GM12892 (cell line): ENCODE measurements at regions not wholly inside any gene's neighbourhood (a gene's known extent, or its start where the extent isn't known, plus 50 kb on each side); places are given as distances from the start of the nearest gene placed in this dataset.
A peak's percentile ranks its signal among the peaks of the same experiment; 100 is the strongest.

Experiments used
- DNase-seq: peaks from one replicate; pipeline ENCODE4 v3.0.0; 2011; ENCODE audit not compliant: insufficient read length
- FAIRE-seq: peaks from 2 replicates; lab custom pipeline; 2011; peaks lifted over from hg19 to GRCh38; lab: Jason Lieb, UNC
- POLR2A ChIP-seq: IDR thresholded peaks from 2 replicates; pipeline ENCODE4 v1.6.1; 2011; ENCODE audit warnings: low read depth, low read length, control low read depth
- POLR2AphosphoS5 ChIP-seq: IDR thresholded peaks from 2 replicates; pipeline ENCODE4 v1.6.1; 2011; ENCODE audit warnings: low read depth, low read length, control low read depth
- TAF1 ChIP-seq: IDR thresholded peaks from 2 replicates; pipeline ENCODE4 v1.6.1; 2011; ENCODE audit warnings: low read depth, mild to moderate bottlenecking, control low read depth, low read length, borderline replicate concordance

DNA sequence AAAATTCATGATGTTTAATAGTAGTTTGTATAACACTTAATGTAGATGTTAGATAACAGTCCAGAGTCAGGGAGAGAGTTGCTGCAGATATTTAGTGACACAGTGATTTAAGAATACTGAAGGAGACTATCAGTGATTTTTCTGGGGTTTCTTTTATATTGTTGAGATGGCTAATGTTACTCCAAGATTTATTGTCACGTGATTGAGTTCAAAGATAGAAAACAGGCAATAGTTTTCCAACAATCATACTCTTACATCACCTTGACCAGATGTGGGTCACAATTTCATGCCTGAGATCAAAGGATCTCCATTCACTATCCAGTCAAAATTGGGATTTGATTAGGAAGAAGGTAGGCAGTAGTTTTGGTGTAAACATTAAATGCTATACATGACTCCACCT lies 580.0 kb upstream of the ARRDC3 start:
- no peak for TF ChIP-seq TAF1
- TF ChIP-seq POLR2A = no peak
- TF ChIP-seq POLR2AphosphoS5 = no peak
- FAIRE-seq = no peak
- DNase-seq = no peak

DNA sequence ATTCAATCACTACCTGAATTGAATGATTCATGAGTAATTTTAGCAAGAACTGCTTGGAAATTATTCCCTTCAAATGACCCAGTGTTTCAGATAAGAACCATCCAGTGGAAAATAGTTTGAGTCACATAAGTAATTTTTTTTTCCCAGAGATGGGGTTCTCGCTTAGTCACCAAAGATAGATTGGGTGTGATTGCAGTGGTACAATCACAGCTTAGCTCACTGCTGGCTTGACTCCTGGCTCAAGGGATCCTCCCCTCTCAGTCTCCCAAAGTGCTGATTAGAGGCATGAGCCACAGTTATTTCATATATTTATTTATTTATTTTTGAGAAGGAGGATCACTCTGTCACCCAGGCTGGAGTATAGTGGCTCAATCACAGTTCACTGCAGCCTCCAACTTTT lies 574.5 kb upstream of the ARRDC3 start:
- no peak for DNase-seq
- FAIRE-seq = no peak
- TF ChIP-seq POLR2A (no peak), TAF1 (no peak), POLR2AphosphoS5 (no peak)

DNA sequence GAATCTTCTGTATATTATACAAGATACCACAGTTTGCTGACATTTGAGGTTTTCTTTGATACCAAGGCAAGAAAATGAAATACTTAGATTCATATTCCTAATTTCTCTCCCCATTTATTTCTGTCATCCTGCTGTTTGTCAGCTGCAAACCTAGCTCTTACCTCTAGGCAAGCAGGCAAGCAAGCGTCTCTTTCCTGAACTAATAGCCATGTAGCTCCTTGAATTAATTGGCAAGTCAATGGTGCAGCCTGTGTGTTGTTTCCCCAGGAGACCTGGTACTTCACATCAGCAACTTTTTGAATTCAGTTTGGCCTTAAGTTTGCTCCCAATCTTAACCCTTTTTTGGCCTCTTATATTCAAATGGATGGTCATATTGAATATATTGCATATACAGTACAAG lies 573.6 kb upstream of the ARRDC3 start:
- DNase-seq = no peak
- no peak for TF ChIP-seq POLR2A
- no peak for TF ChIP-seq TAF1
- TF ChIP-seq POLR2AphosphoS5 = no peak
- no peak for FAIRE-seq

DNA sequence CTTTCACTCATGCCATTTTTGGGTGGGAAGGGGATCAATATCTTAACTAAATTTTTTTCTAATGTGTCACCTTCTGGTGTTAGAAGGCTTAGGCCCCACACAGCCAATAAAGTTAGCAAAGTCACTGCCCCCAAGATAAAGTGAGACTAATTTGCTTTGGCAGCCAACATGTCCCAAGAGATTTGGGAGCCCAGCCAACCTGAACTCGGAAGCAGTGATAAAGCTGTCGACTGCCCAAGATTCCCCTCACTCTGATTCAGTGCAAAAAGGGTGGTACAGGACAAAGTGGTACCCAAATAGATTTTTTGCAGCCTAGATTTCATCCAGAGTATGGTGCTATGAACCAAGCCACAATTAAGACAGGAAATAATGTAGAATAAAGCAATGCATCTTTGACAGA lies 572.5 kb upstream of the ARRDC3 start:
- DNase-seq (no peak), FAIRE-seq (no peak)
- TF ChIP-seq POLR2AphosphoS5 (no peak), TAF1 (no peak), POLR2A (no peak)

DNA sequence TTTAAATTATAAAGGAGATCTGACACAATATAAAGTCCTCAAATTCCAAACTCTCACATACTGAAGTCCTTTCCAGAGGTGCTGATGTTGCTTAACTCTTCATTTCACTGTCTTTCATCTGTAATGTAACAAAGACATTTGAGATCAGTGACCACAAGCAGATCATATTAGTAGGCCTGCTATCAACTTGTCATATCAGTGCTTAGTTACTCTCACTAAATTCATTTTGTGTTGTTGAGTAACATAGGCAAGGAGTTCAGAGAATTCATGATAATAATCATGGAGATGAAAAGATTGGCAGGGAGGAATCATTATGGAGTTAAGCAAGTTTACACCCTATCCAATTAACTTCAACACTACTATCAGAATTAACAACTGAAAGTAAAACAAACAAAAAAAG lies 571.0 kb upstream of the ARRDC3 start:
- TF ChIP-seq POLR2AphosphoS5 (no peak), POLR2A (no peak), TAF1 (no peak)
- no peak for FAIRE-seq
- no peak for DNase-seq

DNA sequence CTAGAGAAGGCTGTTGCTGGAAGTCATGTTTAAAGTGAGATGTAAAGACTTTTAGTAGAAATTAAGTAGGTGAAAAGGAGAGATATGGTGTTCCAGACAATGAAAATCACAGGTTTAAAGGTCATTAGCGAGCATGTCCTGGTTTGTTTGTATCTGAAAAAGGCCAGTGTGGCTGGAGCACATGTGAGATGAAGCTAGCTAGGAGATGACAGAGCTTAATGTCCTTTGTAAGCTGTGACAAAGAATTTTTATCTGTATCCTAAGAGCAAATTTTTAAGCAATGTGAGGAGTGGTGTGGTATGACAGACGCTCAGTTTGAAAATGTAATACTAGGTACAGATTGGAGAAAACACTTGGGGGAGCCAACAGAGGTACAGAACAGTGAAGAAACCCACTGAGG lies 567.2 kb upstream of the ARRDC3 start:
- FAIRE-seq (no peak), DNase-seq (no peak)
- no peak for TF ChIP-seq TAF1
- no peak for TF ChIP-seq POLR2AphosphoS5
- no peak for TF ChIP-seq POLR2A

DNA sequence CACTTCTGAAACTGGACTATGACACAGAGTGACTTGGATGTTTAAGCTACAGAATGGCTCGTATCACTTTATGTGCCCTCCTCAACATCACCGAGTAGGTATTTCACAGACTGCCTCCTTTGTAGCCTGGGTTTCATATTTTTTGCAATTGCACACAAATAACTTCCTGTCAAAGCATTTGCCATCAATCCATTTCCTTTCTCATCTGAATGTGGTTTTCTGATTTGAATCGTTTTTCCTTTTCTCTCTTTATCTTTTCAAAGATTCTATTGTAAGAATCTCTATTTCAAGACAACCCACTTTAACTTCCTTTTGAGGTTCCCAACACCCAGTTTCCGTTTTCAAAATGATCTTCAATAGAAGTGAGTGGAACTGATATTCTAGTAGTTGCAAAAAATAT lies 563.8 kb upstream of the ARRDC3 start:
- DNase-seq (no peak), FAIRE-seq (no peak)
- TF ChIP-seq POLR2AphosphoS5 (no peak), TAF1 (no peak), POLR2A (no peak)

DNA sequence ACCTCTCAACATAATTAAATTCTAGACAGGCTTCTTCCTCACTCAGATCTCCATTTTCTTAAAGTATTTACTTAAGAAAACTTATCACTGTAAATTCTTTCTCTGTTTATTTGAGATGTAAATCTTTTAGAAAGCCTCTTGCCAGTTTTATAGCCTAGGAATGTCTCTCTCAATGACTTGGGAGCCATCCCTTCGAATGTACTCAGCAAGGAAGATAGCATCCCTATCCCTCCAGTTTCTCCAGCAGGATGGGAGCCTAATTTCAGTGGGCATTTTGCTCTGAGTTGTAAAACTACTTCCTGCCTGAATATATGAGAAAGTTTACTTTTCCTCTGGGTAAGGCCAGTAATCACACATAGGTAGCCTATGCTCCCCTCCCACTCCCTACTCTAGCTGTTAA lies 558.5 kb upstream of the ARRDC3 start:
- no peak for DNase-seq
- no peak for FAIRE-seq
- TF ChIP-seq POLR2A = no peak
- no peak for TF ChIP-seq TAF1
- TF ChIP-seq POLR2AphosphoS5 = no peak

DNA sequence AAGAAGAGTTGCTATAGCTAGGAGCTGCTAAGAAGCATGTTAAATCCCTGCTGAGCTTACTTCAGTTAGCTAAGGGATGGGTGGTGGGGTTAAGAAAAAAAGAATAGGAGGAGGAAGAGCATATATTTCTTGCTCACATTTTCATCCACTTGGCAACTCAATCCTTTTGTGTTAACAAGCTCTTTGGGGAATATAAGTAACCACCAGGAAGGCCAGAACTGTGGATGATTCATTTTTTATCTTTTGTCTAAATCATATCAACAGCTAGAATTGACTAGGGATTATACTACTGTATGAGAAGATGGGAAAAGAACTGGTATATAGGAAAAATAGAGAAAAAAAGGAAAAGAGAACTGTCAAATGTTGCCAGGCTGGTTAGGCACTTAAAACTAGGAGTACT lies 555.3 kb upstream of the ARRDC3 start:
- DNase-seq (no peak), FAIRE-seq (no peak)
- no peak for TF ChIP-seq POLR2AphosphoS5
- no peak for TF ChIP-seq TAF1
- no peak for TF ChIP-seq POLR2A

DNA sequence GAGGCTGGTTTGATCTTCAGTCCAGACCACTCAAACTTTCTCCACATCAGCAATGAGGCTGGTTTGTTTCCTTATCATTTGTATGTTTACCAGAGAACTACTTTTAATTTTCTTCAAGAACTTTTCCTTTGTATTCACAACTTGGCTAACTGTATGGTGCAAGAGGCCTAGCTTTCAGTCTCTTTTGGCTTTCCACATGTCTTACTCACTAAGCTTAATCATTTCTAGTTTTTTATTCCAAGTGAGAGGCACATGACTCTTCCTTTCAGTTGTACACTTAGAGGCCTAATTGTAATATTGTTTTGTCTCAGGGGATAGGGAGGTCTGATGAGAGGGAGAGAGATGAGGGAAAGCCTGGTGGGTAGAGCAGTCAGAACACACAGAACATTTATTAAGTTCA lies 554.0 kb upstream of the ARRDC3 start:
- TF ChIP-seq TAF1 = no peak
- no peak for TF ChIP-seq POLR2A
- no peak for TF ChIP-seq POLR2AphosphoS5
- no peak for FAIRE-seq

DNA sequence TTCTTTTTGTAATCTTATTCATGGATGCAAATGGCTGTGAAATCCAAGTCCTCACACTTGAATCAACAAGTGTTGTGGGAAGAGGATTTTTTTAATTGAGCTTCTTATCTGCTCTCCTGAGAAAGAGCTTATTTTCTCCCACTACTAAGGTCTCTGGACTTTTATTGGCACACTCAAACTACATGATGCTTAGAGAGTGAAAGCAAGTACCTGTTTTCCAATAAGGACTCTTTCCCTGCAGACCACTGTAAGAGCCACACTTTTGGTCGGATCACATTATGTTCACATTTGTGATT lies 546.4 kb upstream of the ARRDC3 start:
- TF ChIP-seq TAF1 (no peak), POLR2AphosphoS5 (no peak), POLR2A (no peak)
- no peak for FAIRE-seq
- no peak for DNase-seq

More for the DNA sequence above, 554.0 kb upstream of the ARRDC3 start:
- DNase-seq = no peak

DNA sequence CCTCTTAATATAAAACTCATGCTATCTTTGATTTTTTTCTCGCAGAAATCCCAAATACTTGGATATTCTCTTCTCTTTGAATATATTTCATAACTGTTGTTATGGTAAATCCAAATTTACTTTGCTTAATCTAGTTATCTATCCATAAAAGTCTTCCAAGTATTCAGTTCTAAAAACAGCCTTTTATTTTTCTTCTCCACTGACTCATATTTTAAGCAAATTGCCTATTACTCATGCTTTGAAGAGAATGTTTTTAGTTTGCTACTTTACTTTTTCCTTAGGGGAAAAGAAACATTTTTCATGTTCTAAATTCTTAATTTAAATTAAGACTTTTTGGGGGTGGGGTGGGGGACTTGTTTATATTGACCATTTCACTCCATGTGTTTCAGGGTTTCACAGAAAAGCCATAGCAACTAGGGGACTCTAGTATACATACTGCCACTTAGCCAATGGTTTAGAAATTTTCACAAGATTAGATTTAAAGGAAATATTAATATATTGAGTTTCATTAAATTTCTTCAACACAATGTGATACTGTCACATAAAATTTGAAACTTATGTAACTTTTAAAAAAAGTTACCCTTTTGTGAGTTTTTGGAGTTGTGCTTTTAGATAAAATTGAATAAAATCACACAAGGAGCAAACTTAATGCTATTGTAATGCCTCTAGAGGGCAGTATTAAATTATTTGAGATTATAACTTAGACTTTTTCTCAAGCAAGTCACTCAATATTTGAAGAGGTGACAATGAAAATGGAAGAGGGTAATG lies 545.8 kb upstream of the ARRDC3 start:
- FAIRE-seq (peak; percentile 63), DNase-seq (no peak)
- TF ChIP-seq POLR2A = no peak
- no peak for TF ChIP-seq POLR2AphosphoS5
- no peak for TF ChIP-seq TAF1
